T-cell (primary cell): ENCODE measurements at regions not wholly inside any gene's neighbourhood (a gene's known extent, or its start where the extent isn't known, plus 50 kb on each side); places are given as distances from the start of the nearest gene placed in this dataset.

ENCODE experiments used
- ATAC-seq, 4 experiments: fragments of 200-7000 bp in 3 of 4; fragments of 150-1000 bp in 1 of 4; cut with Tn5 transposase; replicated peaks in 1 of 4; 1 replicate in 3 of 4; 2 replicates in 1 of 4; pipeline ENCODE4 v1.10.0; 2021; ENCODE audit warnings: moderate library complexity in 3 of 4, mild to moderate bottlenecking in 2 of 4, moderate number of reproducible peaks in 1 of 4
- CTCF ChIA-PET, 2 donors: fragments of 300-600 bp; sonication (Branson Sonifier 250); formaldehyde crosslinking; loops; one replicate each; lab custom pipeline; 2022; ENCODE audit warnings: antibody characterized with exemption in 2 of 2; lab: Charles Lee
- POLR2A ChIA-PET, 2 donors: fragments of 300-600 bp; sonication (Branson Sonifier 250); formaldehyde crosslinking; loops; one replicate each; lab custom pipeline; 2022; ENCODE audit warnings: antibody characterized with exemption in 2 of 2; lab: Charles Lee
- DNase-seq, 35 experiments: peaks; one replicate each; pipeline versions ENCODE4 v3.0.0 to v3.0.0-alpha.2; 2013 to 2023
- H3K27ac ChIP-seq: one replicate; pipeline ENCODE4 v1.5.1; 2013; ENCODE audit warnings: low read length
- H3K27me3 ChIP-seq, 2 experiments: replicated peaks in 1 of 2; 1 replicate in 1 of 2; 2 replicates in 1 of 2; pipeline versions ENCODE4 v1.6.1 to v1.7.0; 2013; ENCODE audit warnings: low read length in 1 of 2, mixed read lengths in 1 of 2; ENCODE audit not compliant: control insufficient read depth in 2 of 2, insufficient read depth in 2 of 2; ENCODE audit errors: extremely low read depth in 1 of 2
- H3K36me3 ChIP-seq, 2 donors: 1 replicate in 1 of 2; 2 replicates in 1 of 2; pipeline versions ENCODE4 v1.6.1 to v1.7.0; 2013; ENCODE audit warnings: low read length in 1 of 2; ENCODE audit not compliant: control insufficient read depth in 2 of 2, insufficient read depth in 1 of 2; ENCODE audit errors: extremely low read depth in 1 of 2
- H3K4me1 ChIP-seq, 2 experiments: 1 replicate in 1 of 2; 2 replicates in 1 of 2; pipeline versions ENCODE4 v1.6.1 to v1.7.0; 2013; ENCODE audit warnings: low read length in 2 of 2, mixed read lengths in 1 of 2; ENCODE audit not compliant: insufficient read depth in 2 of 2, control insufficient read depth in 1 of 2; ENCODE audit errors: extremely low read depth in 1 of 2
- H3K4me3 ChIP-seq, 2 donors: 1 replicate in 1 of 2; 2 replicates in 1 of 2; pipeline versions ENCODE4 v1.5.1 to v1.7.0; 2013; ENCODE audit warnings: mild to moderate bottlenecking in 2 of 2, low read length in 1 of 2, moderate library complexity in 1 of 2; ENCODE audit not compliant: control insufficient read depth in 1 of 2; ENCODE audit errors: extremely low read depth in 1 of 2
- H3K9me3 ChIP-seq: 2 replicates; pipeline ENCODE4 v1.7.0; 2013
- H3K27ac Mint-ChIP-seq, 2 donors: one replicate each; pipeline ENCODE4 v1.8.0; 2020 to 2021; ENCODE audit warnings: mild to moderate bottlenecking in 2 of 2, mixed read lengths in 2 of 2
- H3K27me3 Mint-ChIP-seq, 2 donors: one replicate each; pipeline ENCODE4 v1.8.0; 2021 to 2022; ENCODE audit warnings: mixed read lengths in 2 of 2
- H3K36me3 Mint-ChIP-seq: one replicate; pipeline ENCODE4 v1.8.0; 2021; ENCODE audit warnings: mixed read lengths
- H3K4me1 Mint-ChIP-seq, 3 donors: one replicate each; pipeline ENCODE4 v1.8.0; 2020 to 2022; ENCODE audit warnings: mixed read lengths in 3 of 3, mild to moderate bottlenecking in 1 of 3
- H3K4me3 Mint-ChIP-seq, 3 donors: one replicate each; pipeline ENCODE4 v1.8.0; 2020 to 2022; ENCODE audit warnings: mild to moderate bottlenecking in 3 of 3, mixed read lengths in 3 of 3, moderate library complexity in 3 of 3
- H3K9me3 Mint-ChIP-seq, 3 donors: one replicate each; pipeline ENCODE4 v1.8.0; 2020 to 2022; ENCODE audit warnings: mixed read lengths in 3 of 3
- WGBS: methylation state at CpG from one replicate; pipeline ENCODE4 v1.1.5; 2013; ENCODE audit warnings: missing lambda C conversion rate; ENCODE audit not compliant: insufficient coverage; 5-methylcytosine and 5-hydroxymethylcytosine counted together

GRCh38 chr4:146124023-146124680 is 51.4 kb upstream of the LSM6 start:
- Mint-ChIP-seq H3K36me3 (no peaks in the 10 kb centered on the region), H3K4me3 (no peak overlapping the region), H3K9me3 (peaks cover 0 to 2% (median 0%) of the 10 kb centered on the region in 3 donors), H3K4me1 (no peaks in the 10 kb centered on the region), H3K27ac (no peak overlapping the region), H3K27me3 (peaks cover 5 to 9% of the 10 kb centered on the region in 2 donors)
- Histone ChIP-seq H3K9me3 (no peaks in the 10 kb centered on the region), H3K4me1 (no peaks in the 10 kb centered on the region), H3K36me3 (no peaks in the 10 kb centered on the region), H3K27ac (no peak overlapping the region), H3K4me3 (no peak overlapping the region), H3K27me3 (peaks cover 0 to 2% of the 10 kb centered on the region in 2 experiments)
- no peak for DNase-seq
- ChIA-PET POLR2A (no interaction called here), CTCF (no interaction called here)
- ATAC-seq, result no peak
- 62% methylated on average over 6 of the region's 6 CpGs for WGBS

- Histone ChIP-seq H3K27ac (no peak overlapping the region), H3K36me3 (no peaks in the 10 kb centered on the region), H3K27me3 (peaks cover 0 to 2% of the 10 kb centered on the region in 2 experiments), H3K4me3 (no peak overlapping the region), H3K9me3 (no peaks in the 10 kb centered on the region), H3K4me1 (no peaks in the 10 kb centered on the region)
- ChIA-PET POLR2A (no interaction called here), CTCF (no interaction called here)
- Mint-ChIP-seq H3K27ac (no peak overlapping the region), H3K4me1 (no peaks in the 10 kb centered on the region), H3K4me3 (no peak overlapping the region), H3K27me3 (peaks cover 9% of the 10 kb centered on the region in 2 donors), H3K36me3 (no peaks in the 10 kb centered on the region), H3K9me3 (peaks cover 0 to 2% (median 0%) of the 10 kb centered on the region in 3 donors)
- WGBS, result no CpG with 5 or more reads among the region's 1 CpG
- no peak for ATAC-seq
- DNase-seq, result no peak
Observed at GRCh38 chr4:146123231-146123630, 52.3 kb upstream of the LSM6 start.

DNA sequence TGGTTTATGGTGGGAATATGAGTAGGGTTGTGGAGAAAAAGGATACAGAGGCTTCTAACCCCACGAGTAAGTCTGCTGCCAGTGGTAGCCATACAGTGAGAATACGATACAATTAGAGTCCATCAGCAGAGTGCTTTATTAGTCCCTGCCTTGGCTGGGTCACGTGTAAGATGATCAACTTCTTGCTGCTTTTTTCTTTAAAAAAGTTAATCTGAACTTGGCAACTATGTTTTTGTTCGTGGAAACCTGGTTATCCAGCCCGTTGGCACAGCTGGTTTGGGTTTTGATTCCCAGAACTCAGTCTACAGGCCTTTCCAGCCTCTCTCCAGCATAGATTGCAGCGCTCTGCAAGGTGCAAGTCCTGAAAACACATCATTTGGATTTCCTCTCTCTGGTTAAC is 53.1 kb upstream of the LSM6 start:
- Histone ChIP-seq H3K4me3 (no peak overlapping the region), H3K36me3 (no peaks in the 10 kb centered on the region), H3K27ac (no peak overlapping the region), H3K27me3 (peaks cover 0 to 2% of the 10 kb centered on the region in 2 experiments), H3K4me1 (no peaks in the 10 kb centered on the region), H3K9me3 (no peaks in the 10 kb centered on the region)
- H3K9me3 Mint-ChIP-seq, result peaks cover 0 to 2% (median 0%) of the 10 kb centered on the region in 3 donors
- H3K4me1 Mint-ChIP-seq, result no peaks in the 10 kb centered on the region
- ChIA-PET POLR2A (no interaction called here), CTCF (no interaction called here)
- H3K27ac Mint-ChIP-seq, result no peak overlapping the region
- no peaks in the 10 kb centered on the region for H3K36me3 Mint-ChIP-seq
- H3K27me3 Mint-ChIP-seq, result peaks cover 9 to 18% of the 10 kb centered on the region in 2 donors
- no peak for DNase-seq
- WGBS, result 79% methylated on average over 5 of the region's 6 CpGs
- no peak for ATAC-seq
- no peak overlapping the region for H3K4me3 Mint-ChIP-seq

DNA sequence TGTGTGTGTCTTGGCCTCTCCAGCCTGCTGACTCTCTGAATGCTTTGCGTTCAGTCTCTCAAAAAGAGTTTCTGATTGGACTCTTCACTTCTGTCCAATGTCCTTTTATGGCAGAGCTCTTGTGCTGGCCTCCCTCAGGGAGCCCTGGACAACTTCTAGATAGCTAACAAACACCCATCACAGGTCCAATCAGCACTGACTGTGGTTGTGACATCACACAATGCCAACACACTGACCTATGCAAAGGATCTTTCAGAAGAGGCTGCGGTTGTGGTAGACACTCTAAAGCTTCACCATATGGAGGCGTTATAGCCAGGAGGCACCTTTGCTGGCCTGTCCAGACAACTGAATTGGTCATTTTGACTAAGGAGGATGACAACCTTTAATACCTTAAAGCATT is 53.8 kb upstream of the LSM6 start:
- no peak overlapping the region for H3K4me3 ChIP-seq
- Mint-ChIP-seq H3K4me3 (no peak overlapping the region), H3K27ac (no peak overlapping the region), H3K36me3 (no peaks in the 10 kb centered on the region), H3K9me3 (peaks cover 0 to 2% (median 0%) of the 10 kb centered on the region in 3 donors), H3K4me1 (no peaks in the 10 kb centered on the region), H3K27me3 (peaks cover 9 to 22% of the 10 kb centered on the region in 2 donors)
- no peak for ATAC-seq
- CTCF ChIA-PET, result no interaction called here
- H3K27ac ChIP-seq, result no peak overlapping the region
- peaks cover 0 to 2% of the 10 kb centered on the region in 2 experiments for H3K27me3 ChIP-seq
- POLR2A ChIA-PET, result no interaction called here
- H3K4me1 ChIP-seq, result no peaks in the 10 kb centered on the region
- H3K9me3 ChIP-seq, result no peaks in the 10 kb centered on the region
- 100% methylated on average over 1 of the region's 3 CpGs for WGBS
- no peak for DNase-seq
- no peaks in the 10 kb centered on the region for H3K36me3 ChIP-seq

DNA sequence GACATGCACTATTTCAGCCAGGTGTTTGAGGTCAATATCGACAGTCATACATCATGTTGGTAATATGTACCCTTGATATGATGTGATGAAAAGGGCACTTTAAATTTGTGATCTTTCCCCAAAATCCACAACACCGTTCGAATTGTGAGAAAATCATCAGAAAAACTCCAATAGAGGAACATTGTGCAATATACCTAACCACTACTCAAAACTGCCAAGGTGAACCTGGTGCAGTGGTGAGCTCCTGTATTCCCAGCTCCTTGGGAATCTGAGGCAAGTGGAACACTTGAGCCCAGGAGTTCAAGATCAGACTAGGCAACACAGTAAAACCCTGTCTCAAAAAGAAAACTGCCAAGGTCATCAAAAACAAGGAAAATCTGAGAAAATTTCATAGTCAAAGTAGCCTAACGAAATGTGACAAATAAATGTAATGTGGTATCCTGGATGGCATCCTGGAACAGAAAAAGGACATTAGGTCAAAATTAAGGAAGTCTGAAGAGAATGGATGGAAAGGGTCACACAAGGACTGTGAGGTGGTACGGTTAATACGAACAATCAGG is 55.6 kb upstream of the LSM6 start:
- Histone ChIP-seq H3K9me3 (no peaks in the 10 kb centered on the region), H3K27me3 (peaks cover 0 to 2% of the 10 kb centered on the region in 2 experiments), H3K27ac (no peak overlapping the region), H3K36me3 (no peaks in the 10 kb centered on the region), H3K4me1 (no peaks in the 10 kb centered on the region), H3K4me3 (no peak overlapping the region)
- ChIA-PET CTCF (no interaction called here), POLR2A (no interaction called here)
- Mint-ChIP-seq H3K27me3 (peaks cover 17 to 33% of the 10 kb centered on the region in 2 donors), H3K27ac (no peak overlapping the region), H3K4me1 (no peaks in the 10 kb centered on the region), H3K9me3 (no peaks in the 10 kb centered on the region), H3K36me3 (no peaks in the 10 kb centered on the region), H3K4me3 (no peak overlapping the region)
- DNase-seq (no peak), ATAC-seq (no peak)
- 50% methylated on average over 1 of the region's 6 CpGs for WGBS

- ATAC-seq, result no peak
Observed at GRCh38 chr4:146114066-146114465, 61.5 kb upstream of the LSM6 start.

More at GRCh38 chr4:146114066-146114465, 61.5 kb upstream of the LSM6 start:
- DNase-seq, result no peak
- ChIA-PET CTCF (no interaction called here), POLR2A (no interaction called here)
- Mint-ChIP-seq H3K9me3 (no peaks in the 10 kb centered on the region), H3K4me3 (no peak overlapping the region), H3K4me1 (no peaks in the 10 kb centered on the region), H3K36me3 (no peaks in the 10 kb centered on the region), H3K27ac (no peak overlapping the region), H3K27me3 (peaks cover 21 to 43% of the 10 kb centered on the region in 2 donors)
- Histone ChIP-seq H3K4me3 (no peak overlapping the region), H3K27me3 (peaks cover 0 to 9% of the 10 kb centered on the region in 2 experiments), H3K36me3 (no peaks in the 10 kb centered on the region), H3K9me3 (no peaks in the 10 kb centered on the region), H3K27ac (no peak overlapping the region), H3K4me1 (no peaks in the 10 kb centered on the region)
- WGBS, result 77% methylated on average over 7 of the region's 8 CpGs
